Fibroblast of lung (primary cell): ENCODE measurements at regions not wholly inside any gene's neighbourhood (a gene's known extent, or its start where the extent isn't known, plus 50 kb on each side); places are given as distances from the start of the nearest gene placed in this dataset.

Experiments
- CTCF ChIP-seq, 2 donors: IDR thresholded peaks in 1 of 2; conservative IDR thresholded peaks in 1 of 2; 1 replicate in 1 of 2; 2 replicates in 1 of 2; pipeline ENCODE4 v1.5.1; 2011 to 2012; ENCODE audit warnings: low read length in 2 of 2, control low read depth in 1 of 2, inconsistent platforms in 1 of 2, low read depth in 1 of 2, mild to moderate bottlenecking in 1 of 2
- EZH2 ChIP-seq: IDR thresholded peaks from 2 replicates; pipeline ENCODE4 v1.5.1; 2012; ENCODE audit warnings: low read length, control low read depth, mild to moderate bottlenecking; ENCODE audit errors: missing control alignments

DNA sequence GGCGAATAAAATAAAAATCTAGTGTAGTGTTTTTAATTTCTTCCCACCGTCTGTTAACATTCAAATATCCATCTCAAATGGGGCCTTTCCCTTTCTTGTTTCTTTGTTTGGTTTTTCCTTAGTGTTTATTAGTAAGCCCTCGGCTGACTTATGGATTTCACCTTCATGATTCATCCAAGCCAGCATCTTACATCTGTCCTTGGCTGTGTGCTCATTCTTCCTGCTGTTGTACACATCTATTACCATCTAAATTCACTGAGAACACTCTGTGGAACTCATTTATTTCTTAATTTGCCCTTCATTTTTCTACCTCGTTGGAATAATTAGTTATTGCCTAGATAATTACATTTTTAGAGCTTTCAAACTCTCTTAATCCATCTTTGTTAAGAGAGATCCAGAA, 84.9 kb downstream of the SPCS3 start:
- TF ChIP-seq CTCF (conservative IDR thresholded peaks at IDR 0.05 in 1 of 2, IDR thresholded peaks at IDR 0.05 in 1 of 2; ENCODE audit: low read depth in 1 of 2, low read length in 2 of 2), result no peak
- TF ChIP-seq EZH2, result no peak
